HPDE6-E6E7 (cell line): ENCODE measurements at regions not wholly inside any gene's neighbourhood (a gene's known extent, or its start where the extent isn't known, plus 50 kb on each side); places are given as distances from the start of the nearest gene placed in this dataset.
A peak's percentile ranks its signal among the peaks of the same experiment; 100 is the strongest.

ENCODE experiments used
- DNase-seq: peaks from one replicate; pipeline ENCODE4 v3.0.0; 2011; ENCODE audit warnings: missing footprints; ENCODE audit errors: extremely low spot score

DNA sequence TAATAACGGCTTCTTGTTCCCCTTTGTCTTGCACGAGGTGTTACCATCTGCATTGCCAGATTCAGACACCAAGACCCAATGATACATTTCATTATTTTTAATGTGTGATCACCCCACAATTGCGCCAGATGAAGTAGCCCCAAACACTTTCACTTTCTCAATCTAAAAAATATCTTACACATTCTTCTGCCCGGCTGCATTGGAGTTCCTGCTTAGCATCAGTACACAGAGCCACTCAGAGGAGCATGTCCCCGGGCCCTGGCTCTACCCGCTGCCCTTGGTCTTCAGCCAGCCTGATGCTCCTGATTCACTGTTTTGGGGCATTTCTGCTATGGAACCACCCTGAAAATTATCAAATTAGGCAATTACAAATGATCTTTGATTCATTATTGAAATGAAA is 66.0 kb upstream of the TENM3 start:
- DNase-seq = no peak

DNA sequence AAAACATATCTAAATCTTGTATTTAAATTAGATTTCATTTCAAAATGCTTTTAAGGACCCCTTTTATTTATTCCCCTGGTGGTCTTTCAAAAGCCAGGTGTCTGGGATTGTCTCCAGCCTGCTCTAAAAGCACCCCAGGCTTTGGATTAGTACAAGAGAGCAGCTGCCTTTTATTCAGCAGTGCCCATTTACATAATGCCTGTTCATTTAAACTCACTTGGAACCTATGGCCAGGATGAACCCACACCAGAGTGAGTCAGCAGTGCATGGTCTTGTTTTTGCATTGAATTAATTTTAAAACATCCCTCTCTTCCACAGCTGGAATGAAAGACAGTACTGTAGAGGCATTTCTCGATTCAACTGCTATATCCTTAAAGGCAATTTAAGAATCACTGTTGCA is 64.1 kb upstream of the TENM3 start:
- peak; percentile 13 for DNase-seq

DNA sequence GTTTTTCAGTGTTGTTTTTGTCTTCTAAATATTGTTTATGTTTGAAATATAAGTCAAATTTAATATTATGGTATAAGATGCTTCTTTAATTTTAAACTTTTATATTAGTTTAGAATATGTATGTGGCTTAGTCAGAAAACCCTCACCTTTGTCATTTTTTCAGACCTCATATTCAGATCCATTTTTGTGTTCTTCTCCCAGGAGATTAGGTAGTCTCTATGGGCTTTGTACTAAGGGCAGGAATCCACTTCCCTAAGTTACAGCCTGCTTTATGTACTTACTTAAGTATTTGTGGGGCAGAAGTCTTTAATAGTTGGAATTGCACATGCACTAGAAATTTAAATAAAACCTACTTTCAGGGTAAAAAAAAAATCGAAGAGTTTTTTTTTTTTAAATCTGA is 63.5 kb upstream of the TENM3 start:
- no peak for DNase-seq

DNA sequence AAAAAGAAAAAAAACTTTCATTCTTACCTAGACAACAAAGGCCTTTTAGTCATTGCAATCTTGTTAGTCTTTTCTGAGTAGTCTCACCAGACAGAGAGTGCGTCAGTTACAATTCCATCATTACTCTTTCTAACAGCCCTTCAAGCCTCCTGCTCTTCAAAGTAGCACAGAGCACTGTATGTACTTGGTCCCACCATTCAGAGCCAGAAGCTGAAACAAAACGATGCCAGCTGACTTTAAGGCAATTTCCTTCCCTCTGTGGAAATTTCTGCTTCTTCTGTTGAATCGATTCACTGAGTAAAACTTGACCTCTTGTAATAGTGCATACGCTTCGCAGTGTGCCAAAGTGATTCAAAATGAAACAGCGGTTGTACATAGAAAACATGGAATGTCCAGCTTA is 57.7 kb upstream of the TENM3 start:
- DNase-seq = no peak

DNA sequence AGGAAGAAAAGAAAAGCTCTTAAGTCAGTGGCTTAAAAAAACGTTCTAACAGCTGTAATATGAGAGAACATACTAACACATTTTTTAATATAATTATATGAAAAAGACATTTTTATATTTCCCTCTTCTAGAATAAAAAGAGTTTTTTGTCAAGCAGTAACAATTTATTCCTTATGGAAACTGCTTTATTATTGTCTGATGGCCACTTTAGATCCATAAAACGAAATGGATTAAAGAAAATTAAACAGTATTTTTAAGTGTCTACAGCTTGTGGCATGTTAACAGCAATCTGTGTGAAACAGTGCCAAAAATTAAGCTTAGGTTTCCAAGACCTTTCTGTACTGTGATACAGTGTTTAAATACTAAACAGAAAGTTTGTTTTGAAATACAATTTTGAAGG is 55.5 kb upstream of the TENM3 start:
- DNase-seq = no peak

DNA sequence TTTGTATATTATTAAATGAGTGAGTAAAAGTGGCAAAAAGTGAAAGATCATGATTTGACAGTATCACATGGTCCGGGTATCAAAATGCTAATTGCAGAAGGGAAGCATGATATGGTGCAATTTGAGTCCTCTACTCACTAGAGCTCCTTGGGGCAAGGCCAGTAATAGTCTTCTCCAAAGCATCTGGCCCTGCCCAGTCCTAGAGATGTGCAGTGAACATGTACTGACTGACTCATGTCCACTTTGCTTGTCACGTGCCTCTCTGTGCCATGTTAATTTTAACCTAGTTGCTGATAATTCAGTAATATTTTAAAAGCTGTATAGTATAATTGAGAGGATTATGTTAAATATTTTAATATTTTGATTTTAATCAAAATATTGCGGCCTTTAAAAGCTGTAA is 54.6 kb upstream of the TENM3 start:
- DNase-seq = no peak

DNA sequence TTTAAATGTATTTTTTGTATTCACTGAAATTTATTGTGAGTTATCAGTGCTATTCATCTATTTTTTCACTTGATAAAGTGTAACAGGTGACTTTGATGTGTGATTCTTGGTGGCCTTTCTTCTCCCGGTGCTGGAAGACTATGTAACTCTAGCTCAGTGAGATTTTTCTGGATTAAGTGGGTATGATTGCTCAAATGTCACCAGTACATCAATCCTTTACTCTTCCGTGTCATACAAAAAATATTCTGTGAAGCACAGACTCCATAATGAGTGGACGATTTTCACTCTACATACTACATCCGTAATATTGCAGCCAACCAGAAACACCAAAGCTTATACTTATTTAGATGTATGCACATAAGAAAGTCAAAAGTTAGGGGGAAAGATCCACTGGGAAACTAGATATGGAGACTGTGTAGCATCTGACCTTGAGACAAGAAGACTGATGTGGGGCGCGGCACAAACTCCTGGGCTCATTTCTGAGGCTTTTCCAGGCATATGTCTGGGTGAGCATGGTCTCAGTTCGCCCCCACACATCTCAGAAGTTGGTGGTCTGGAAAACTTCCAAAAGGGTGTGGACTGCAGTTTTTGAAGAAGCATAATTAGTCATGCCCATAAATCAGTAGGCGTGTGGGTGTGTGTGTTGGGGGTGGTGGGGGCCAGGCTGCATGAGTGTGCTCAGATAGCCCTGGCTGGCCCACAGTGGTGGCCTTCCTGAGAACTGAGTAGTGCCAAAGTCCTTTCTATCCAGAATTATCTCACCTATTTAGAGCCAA is 53.9 kb upstream of the TENM3 start:
- no peak for DNase-seq

DNA sequence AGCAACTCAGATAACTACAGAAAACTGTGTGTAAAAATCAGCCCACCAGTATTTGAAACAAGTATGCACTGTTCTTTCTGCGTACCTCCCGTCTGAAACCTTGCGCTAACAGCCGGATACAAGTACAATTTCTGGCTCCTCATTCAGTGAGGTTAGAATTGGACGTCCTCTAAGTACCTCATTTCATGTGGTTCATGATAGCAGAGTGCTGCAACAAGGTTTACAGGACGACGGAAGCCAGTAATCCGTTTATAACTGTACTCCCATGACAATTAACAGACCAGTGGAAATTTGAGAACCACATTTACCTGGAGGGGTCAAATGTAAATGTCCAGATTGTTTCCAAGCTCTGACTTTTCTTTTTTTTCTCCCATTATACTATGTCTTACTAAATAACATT is 52.9 kb upstream of the TENM3 start:
- DNase-seq = no peak

DNA sequence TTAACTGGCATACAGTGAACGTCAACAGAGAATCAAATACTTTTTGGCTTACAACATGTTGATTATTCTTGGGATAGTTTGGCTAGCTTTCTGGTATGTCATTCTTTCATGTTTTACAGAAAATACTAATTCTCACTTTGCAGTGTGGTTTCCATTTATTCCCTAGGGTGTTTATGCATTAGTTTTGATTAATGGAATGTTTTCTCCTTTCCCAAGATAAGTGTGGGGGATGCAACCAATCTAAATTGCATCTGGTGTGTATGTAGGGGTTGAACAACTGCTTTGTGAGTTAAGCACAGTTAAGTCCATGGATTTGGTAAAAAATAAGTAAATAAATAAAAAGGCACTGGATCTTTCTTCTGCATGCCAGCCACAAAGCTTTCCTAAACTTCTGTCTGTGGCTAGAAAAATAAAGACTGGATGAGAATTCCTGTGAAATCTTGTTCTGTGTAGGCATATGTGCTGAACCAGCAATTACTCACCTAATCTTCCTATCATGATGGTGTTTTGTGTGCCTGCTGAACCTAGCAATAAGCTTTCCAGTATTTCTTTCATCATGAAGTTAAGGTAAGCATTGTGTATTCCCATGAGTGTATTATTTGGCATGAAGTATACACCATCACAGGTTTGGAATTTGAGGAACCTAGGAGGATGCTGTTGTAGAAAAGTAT is 50.6 kb upstream of the TENM3 start:
- no peak for DNase-seq

DNA sequence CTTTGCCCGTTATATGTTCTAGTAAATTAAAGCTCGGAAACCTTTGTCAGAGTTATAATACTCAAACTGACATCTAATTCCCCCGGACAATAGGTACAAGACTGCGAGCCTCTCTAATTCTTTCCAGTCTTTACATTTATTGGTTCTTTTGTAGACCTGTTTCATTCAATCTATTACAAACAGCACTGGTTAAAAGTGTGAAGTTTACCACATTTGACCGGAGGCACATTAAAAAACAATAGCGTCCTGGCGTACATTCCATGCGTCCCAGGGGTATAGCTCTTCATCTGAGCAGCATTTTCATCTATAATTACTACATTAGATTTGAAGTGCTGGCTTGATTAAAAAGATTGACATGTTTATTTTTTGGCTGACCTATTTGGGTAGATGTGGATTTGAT is 49.9 kb upstream of the TENM3 start:
- DNase-seq = no peak
